Psoas muscle (tissue), 7 donors: ENCODE measurements at regions not wholly inside any gene's neighbourhood (a gene's known extent, or its start where the extent isn't known, plus 50 kb on each side); places are given as distances from the start of the nearest gene placed in this dataset.

ENCODE experiments used
- ATAC-seq, 4 donors: fragments of 200-7000 bp; cut with Tn5 transposase; one replicate each; pipeline ENCODE4 v1.9.1; 2020; ENCODE audit warnings: moderate library complexity in 3 of 4, mild to moderate bottlenecking in 2 of 4
- DNase-seq, 2 donors: peaks; one replicate each; pipeline ENCODE4 v3.0.0-alpha.2; 2020
- H3K27ac ChIP-seq: fragments of 200-600 bp; one replicate; pipeline ENCODE4 v1.8.0; 2022
- H3K27me3 ChIP-seq, 3 donors: fragments of 200-600 bp in 1 of 3; one replicate each; pipeline versions ENCODE4 v1.6.1 to v1.8.0; 2013 to 2022; ENCODE audit warnings: low read length in 2 of 3, mild to moderate bottlenecking in 2 of 3, moderate library complexity in 1 of 3; ENCODE audit not compliant: insufficient read depth in 3 of 3
- H3K36me3 ChIP-seq, 2 donors: fragments of 200-600 bp in 1 of 2; one replicate each; pipeline versions ENCODE4 v1.6.1 to v1.8.0; 2013 to 2022; ENCODE audit warnings: low read depth in 1 of 2, mild to moderate bottlenecking in 1 of 2, moderate library complexity in 1 of 2; ENCODE audit not compliant: insufficient read depth in 1 of 2
- H3K4me1 ChIP-seq: fragments of 200-600 bp; one replicate; pipeline ENCODE4 v1.8.0; 2022
- H3K4me3 ChIP-seq: fragments of 200-600 bp; one replicate; pipeline ENCODE4 v1.8.0; 2022; ENCODE audit warnings: mild to moderate bottlenecking
- H3K9me3 ChIP-seq: fragments of 200-600 bp; one replicate; pipeline ENCODE4 v1.8.0; 2022
- WGBS, 3 donors: extraction: QIAGEN DNeasy Blood & Tissue Kit; methylation state at CpG; one replicate each; pipeline versions ENCODE4 v1.1.6 to v1.1.7; 2013; 5-methylcytosine and 5-hydroxymethylcytosine counted together
- intact Hi-C, 2 donors: fragments of 100-400 bp; cut with DNase I; formaldehyde crosslinking; loops; one replicate each; pipeline versions ENCODE4 v1.11.0 to v1.14.2; 2022
- TF ChIP-seq, protein P1 (sequence below): fragments of 200-600 bp; IDR thresholded peaks from one replicate; pipeline ENCODE4 v1.8.0; 2022; ENCODE audit warnings: antibody characterized with exemption
- donor health status: healthy with polysubstance abuse.
- donor health status: DM: no; HTN: no; CAD: no; lungs with moderate emphysema.
- donor health status: Bipolar disorder and iron deficiency.
- donor health status: healthy.
- donor health status: DM: yes; HTN: yes; CAD: no.
- donor health status: DM: no; HTN: no; CAD: no.
- donor health status: DM: yes; HTN: yes; CAD: no.

DNA sequence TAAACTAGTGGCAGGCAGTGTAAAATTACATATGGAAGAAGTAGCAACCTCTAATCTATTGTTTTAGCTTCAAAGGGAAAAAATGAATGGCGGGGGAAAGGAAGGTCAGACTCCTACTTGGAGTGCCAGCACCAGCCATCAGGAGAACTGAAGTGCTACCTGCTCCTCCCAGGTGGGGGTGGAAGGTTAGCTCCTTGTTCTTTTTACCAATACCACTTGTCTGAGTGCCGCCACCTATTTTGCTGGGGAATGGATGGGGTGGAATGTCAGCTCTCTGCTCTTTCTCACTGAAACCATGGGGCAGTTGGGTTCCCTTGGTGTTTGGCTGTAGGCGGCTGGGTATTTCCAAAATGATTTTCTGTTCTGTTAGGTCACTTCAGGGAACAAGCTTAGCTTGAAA lies 428.7 kb upstream of the EPHA3 start:
- ATAC-seq (no peak), DNase-seq (no peak)
- intact Hi-C loops = no loop called here
- H3K36me3 ChIP-seq = no peaks in the 10 kb centered on the region
- H3K27ac ChIP-seq = no peak overlapping the region
- 86 to 95% (median 93%) methylated on average over 3 of the region's 3 CpGs for WGBS, 3 donors
- H3K9me3 ChIP-seq = no peaks in the 10 kb centered on the region
- H3K4me1 ChIP-seq = no peaks in the 10 kb centered on the region
- TF ChIP-seq, protein P1, sequence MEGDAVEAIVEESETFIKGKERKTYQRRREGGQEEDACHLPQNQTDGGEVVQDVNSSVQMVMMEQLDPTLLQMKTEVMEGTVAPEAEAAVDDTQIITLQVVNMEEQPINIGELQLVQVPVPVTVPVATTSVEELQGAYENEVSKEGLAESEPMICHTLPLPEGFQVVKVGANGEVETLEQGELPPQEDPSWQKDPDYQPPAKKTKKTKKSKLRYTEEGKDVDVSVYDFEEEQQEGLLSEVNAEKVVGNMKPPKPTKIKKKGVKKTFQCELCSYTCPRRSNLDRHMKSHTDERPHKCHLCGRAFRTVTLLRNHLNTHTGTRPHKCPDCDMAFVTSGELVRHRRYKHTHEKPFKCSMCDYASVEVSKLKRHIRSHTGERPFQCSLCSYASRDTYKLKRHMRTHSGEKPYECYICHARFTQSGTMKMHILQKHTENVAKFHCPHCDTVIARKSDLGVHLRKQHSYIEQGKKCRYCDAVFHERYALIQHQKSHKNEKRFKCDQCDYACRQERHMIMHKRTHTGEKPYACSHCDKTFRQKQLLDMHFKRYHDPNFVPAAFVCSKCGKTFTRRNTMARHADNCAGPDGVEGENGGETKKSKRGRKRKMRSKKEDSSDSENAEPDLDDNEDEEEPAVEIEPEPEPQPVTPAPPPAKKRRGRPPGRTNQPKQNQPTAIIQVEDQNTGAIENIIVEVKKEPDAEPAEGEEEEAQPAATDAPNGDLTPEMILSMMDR = no peak
- no peaks in the 10 kb centered on the region for H3K27me3 ChIP-seq
- H3K4me3 ChIP-seq = no peak overlapping the region

DNA sequence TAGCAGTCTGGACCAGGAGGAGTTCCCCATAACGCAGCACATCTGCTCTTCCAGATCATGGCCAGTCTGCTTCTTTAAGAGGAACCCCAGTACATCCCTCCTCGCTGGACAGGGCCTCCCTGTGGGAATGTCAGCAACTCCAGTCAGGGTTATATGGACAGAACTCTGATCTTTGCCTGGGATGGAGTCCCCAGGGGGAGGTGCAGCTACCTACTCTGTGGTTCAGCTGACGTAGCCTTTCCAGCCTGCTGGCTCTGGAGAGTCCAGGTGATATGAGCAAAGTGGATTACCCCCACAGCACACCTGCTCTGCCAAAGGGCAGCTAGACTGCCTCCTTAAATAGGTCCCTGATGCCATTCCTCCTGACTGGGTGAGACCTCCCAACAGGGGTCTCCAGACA lies 417.1 kb upstream of the EPHA3 start:
- Histone ChIP-seq H3K27ac (no peak overlapping the region), H3K27me3 (no peaks in the 10 kb centered on the region), H3K4me1 (no peaks in the 10 kb centered on the region), H3K36me3 (no peaks in the 10 kb centered on the region), H3K4me3 (no peak overlapping the region), H3K9me3 (no peaks in the 10 kb centered on the region)
- no peak for DNase-seq
- WGBS, 3 donors = 76 to 88% (median 81%) methylated on average over 3 of the region's 3 CpGs
- TF ChIP-seq, protein P1 = no peak
- intact Hi-C loops = no loop called here
- no peak for ATAC-seq

DNA sequence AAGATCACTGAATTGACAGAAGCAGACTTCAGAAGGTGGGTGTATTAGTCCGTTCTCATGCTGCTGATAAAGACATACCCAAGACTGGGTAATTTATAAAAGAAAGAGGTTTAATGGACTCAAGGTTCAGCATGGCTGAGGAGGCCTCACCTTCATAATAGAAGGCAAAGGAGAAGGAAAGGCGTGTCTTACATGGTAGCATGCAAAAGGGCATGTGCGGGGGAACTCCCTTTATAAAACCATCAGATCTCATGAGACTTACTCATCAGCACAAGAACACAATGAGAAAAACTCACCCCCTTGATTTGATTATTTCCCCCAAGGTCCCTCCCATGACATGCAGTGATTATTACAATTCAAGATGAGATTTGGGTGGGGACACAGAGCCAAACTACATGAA lies 416.3 kb upstream of the EPHA3 start:
- H3K4me3 ChIP-seq = no peak overlapping the region
- no peak overlapping the region for H3K27ac ChIP-seq
- 88 to 96% (median 92%) methylated on average over 3 of the region's 3 CpGs for WGBS, 3 donors
- no peaks in the 10 kb centered on the region for H3K9me3 ChIP-seq
- intact Hi-C loops = no loop called here
- no peaks in the 10 kb centered on the region for H3K4me1 ChIP-seq
- ATAC-seq (no peak), DNase-seq (no peak)
- H3K27me3 ChIP-seq = no peaks in the 10 kb centered on the region
- TF ChIP-seq, protein P1 = no peak
- no peaks in the 10 kb centered on the region for H3K36me3 ChIP-seq

- ATAC-seq = no peak
- Histone ChIP-seq H3K27me3 (no peaks in the 10 kb centered on the region), H3K4me3 (no peak overlapping the region), H3K36me3 (no peaks in the 10 kb centered on the region), H3K4me1 (no peaks in the 10 kb centered on the region), H3K9me3 (no peaks in the 10 kb centered on the region), H3K27ac (no peak overlapping the region)
- intact Hi-C loops = no loop called here
- no peak for DNase-seq
- TF ChIP-seq, protein P1 = no peak
- WGBS, 3 donors = 58 to 75% (median 68%) methylated on average over 3 of the region's 3 CpGs
Measured at GRCh38 chr3:88703501-88704059, 403.8 kb upstream of the EPHA3 start.

DNA sequence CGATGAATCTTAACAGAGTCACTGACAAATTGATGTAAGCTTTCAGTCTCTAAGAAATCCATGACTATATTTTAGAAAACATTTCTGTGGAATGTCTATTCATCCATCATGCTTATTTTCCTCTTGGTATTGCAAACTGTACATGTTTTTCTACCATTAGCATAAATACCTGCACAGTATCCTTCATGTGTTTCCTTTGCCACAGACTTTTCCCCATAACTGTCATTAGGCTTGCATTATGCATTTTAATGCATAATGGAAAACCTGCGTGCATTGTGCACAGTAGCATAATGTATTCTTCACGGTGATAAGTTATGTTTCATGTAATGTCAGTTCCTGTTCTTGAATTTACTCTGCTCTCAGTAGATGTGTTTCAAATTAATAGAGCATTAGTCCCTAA lies 403.1 kb upstream of the EPHA3 start:
- no peaks in the 10 kb centered on the region for H3K4me1 ChIP-seq
- H3K4me3 ChIP-seq = no peak overlapping the region
- ATAC-seq (no peak), DNase-seq (no peak)
- 56 to 64% (median 59%) methylated on average over 3 of the region's 3 CpGs for WGBS, 3 donors
- H3K27ac ChIP-seq = no peak overlapping the region
- TF ChIP-seq, protein P1 = no peak
- no peaks in the 10 kb centered on the region for H3K9me3 ChIP-seq
- H3K27me3 ChIP-seq = no peaks in the 10 kb centered on the region
- H3K36me3 ChIP-seq = no peaks in the 10 kb centered on the region
- intact Hi-C loops = no loop called here
